Adrenal gland (tissue), 5 donors: ENCODE measurements at regions not wholly inside any gene's neighbourhood (a gene's known extent, or its start where the extent isn't known, plus 50 kb on each side); places are given as distances from the start of the nearest gene placed in this dataset.

Source experiments
- POLR2A ChIP-seq, 2 donors: fragments of 450-650 bp; IDR thresholded peaks; one replicate each; pipeline ENCODE4 v1.6.1; 2017; ENCODE audit warnings: antibody characterized with exemption in 2 of 2, mild to moderate bottlenecking in 2 of 2, moderate library complexity in 1 of 2
- TF ChIP-seq, protein P1 (sequence below), 6 experiments: fragments of 450-650 bp in 4 of 6; fragments of 200-600 bp in 2 of 6; sonication (generic) in 1 of 6; IDR thresholded peaks; 1 replicate in 5 of 6; 2 replicates in 1 of 6; pipeline versions ENCODE4 v1.5.1 to v1.8.0; 2016 to 2021; ENCODE audit warnings: antibody characterized with exemption in 6 of 6, mild to moderate bottlenecking in 2 of 6, moderate library complexity in 1 of 6
- donor health status: DM: no; HTN: no; CAD: no.

DNA sequence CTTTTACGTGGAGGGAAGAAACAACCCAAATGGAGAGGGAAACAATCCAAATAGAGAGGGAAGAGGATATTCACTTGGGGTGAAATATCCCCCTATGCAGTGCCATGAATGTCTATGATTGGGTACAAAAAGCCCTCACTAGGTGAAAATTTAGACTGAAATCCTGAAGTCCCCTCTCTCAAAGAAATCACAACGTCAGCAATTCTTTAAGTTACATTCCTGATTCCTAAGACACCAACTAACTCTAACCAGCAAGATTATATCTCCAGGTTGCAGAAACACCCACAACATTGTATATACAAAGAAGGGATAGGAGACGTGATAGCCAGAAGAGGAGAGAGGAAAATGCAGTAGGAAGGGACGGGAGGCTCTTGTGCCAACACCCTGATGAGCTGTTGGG, 374.3 kb downstream of the DCAF12L2 start:
- TF ChIP-seq, protein P1, sequence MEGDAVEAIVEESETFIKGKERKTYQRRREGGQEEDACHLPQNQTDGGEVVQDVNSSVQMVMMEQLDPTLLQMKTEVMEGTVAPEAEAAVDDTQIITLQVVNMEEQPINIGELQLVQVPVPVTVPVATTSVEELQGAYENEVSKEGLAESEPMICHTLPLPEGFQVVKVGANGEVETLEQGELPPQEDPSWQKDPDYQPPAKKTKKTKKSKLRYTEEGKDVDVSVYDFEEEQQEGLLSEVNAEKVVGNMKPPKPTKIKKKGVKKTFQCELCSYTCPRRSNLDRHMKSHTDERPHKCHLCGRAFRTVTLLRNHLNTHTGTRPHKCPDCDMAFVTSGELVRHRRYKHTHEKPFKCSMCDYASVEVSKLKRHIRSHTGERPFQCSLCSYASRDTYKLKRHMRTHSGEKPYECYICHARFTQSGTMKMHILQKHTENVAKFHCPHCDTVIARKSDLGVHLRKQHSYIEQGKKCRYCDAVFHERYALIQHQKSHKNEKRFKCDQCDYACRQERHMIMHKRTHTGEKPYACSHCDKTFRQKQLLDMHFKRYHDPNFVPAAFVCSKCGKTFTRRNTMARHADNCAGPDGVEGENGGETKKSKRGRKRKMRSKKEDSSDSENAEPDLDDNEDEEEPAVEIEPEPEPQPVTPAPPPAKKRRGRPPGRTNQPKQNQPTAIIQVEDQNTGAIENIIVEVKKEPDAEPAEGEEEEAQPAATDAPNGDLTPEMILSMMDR (IDR thresholded peaks at IDR 0.05), result no peak
- TF ChIP-seq POLR2A (IDR thresholded peaks at IDR 0.05), result no peak
